ENCODE measurements at regions not wholly inside any gene's neighbourhood (a gene's known extent, or its start where the extent isn't known, plus 50 kb on each side); places are given as distances from the start of the nearest gene placed in this dataset.

- TF ChIP-seq POLR2A (IDR thresholded peaks at IDR 0.05; ENCODE audit: low read depth) = no peak
- TF ChIP-seq CTCF (IDR thresholded peaks at IDR 0.05) = no peak
Measured at GRCh38 chr7:51970961-51971665, 654.5 kb upstream of the COBL start.
